ENCODE measurements at regions not wholly inside any gene's neighbourhood (a gene's known extent, or its start where the extent isn't known, plus 50 kb on each side); places are given as distances from the start of the nearest gene placed in this dataset.

DNA sequence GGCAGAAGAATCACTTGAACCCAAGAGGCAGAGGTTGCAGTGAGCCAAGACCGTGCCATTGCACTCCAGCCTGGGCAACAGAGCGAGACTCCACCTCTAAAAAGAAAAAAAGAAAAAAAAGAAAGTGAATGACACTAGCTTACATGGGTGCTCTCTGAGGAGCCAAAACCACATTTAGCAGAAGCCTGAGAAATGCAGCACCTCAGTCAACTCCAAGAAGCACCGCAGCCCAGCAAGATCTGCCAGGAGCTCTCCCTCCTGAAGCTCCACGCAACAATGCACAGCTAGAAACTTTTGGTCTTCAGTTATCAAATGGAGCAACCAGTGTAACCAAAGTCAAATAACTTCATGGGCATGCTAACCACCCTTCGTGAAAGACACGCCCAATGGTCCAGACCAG is 229.1 kb downstream of the SETD4 start:
- no peak overlapping the region for H3K27ac ChIP-seq (ENCODE audit: low read depth, low read length, poor library complexity, severe bottlenecking)
- no peaks in the 10 kb centered on the region for H3K9me2 ChIP-seq (ENCODE audit: insufficient read depth, low read length)
- H3K4me2 ChIP-seq (ENCODE audit: low read length) = no peak overlapping the region
- no TSS peak for BruUV-seq (replicated peaks)
- POLR2A ChIA-PET = no interaction called here
- no peaks in the 10 kb centered on the region for H4K20me1 ChIP-seq (ENCODE audit: insufficient read depth, low read length)
- H2AFZ ChIP-seq (ENCODE audit: low read length) = no peak overlapping the region
- no peak for DNase-seq (ENCODE audit: low spot score)
- H3K9me3 ChIP-seq (ENCODE audit: low read length) = no peaks in the 10 kb centered on the region
- no peak overlapping the region for H3K4me3 ChIP-seq (ENCODE audit: low read depth, low read length, poor library complexity, severe bottlenecking)
- no peaks in the 10 kb centered on the region for H3K79me2 ChIP-seq (ENCODE audit: insufficient read depth, low read depth, low read length)
- TF ChIP-seq EZH2phosphoT487 (IDR thresholded peaks at IDR 0.05; ENCODE audit: borderline replicate concordance, low read depth, low read length) = no peak
- TF ChIP-seq, protein P1, sequence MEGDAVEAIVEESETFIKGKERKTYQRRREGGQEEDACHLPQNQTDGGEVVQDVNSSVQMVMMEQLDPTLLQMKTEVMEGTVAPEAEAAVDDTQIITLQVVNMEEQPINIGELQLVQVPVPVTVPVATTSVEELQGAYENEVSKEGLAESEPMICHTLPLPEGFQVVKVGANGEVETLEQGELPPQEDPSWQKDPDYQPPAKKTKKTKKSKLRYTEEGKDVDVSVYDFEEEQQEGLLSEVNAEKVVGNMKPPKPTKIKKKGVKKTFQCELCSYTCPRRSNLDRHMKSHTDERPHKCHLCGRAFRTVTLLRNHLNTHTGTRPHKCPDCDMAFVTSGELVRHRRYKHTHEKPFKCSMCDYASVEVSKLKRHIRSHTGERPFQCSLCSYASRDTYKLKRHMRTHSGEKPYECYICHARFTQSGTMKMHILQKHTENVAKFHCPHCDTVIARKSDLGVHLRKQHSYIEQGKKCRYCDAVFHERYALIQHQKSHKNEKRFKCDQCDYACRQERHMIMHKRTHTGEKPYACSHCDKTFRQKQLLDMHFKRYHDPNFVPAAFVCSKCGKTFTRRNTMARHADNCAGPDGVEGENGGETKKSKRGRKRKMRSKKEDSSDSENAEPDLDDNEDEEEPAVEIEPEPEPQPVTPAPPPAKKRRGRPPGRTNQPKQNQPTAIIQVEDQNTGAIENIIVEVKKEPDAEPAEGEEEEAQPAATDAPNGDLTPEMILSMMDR (conservative IDR thresholded peaks at IDR 0.05; ENCODE audit: low read length) = no peak
- CTCF ChIA-PET (ENCODE audit: unreplicated experiment) = no interaction called here
- intact Hi-C loops (cut with micrococcal nuclease; ENCODE audit: unreplicated experiment) = no loop called here
- no peaks in the 10 kb centered on the region for H3K36me3 ChIP-seq (ENCODE audit: insufficient read depth, low read length)
- H3K4me1 ChIP-seq (ENCODE audit: insufficient read depth, low read length, poor library complexity, severe bottlenecking) = no peaks in the 10 kb centered on the region

DNA sequence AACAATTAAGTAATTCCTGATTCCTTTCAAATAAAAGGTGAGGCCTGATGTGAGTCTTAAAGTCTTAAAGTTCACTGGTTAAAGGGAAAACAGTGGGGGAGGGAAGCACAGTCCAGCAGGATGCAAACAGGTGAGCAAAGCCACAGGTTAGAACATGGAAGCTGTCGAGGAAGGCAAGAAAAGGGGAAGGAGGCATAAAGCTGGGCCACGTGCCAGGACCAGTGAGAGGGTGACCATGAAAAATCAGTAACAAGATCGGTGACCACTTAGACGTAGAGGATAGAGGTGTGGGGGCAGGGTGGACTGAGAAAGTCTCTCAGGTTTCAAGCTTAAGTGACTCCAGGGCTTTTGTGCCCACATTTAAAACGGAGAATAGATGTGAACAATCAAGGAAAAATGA is 231.3 kb downstream of the SETD4 start:
- H4K20me1 ChIP-seq (ENCODE audit: insufficient read depth, low read length) = no peaks in the 10 kb centered on the region
- H3K36me3 ChIP-seq (ENCODE audit: insufficient read depth, low read length) = no peaks in the 10 kb centered on the region
- CTCF ChIA-PET (ENCODE audit: unreplicated experiment) = no interaction called here
- no peaks in the 10 kb centered on the region for H3K4me1 ChIP-seq (ENCODE audit: insufficient read depth, low read length, poor library complexity, severe bottlenecking)
- H2AFZ ChIP-seq (ENCODE audit: low read length) = no peak overlapping the region
- no peaks in the 10 kb centered on the region for H3K9me3 ChIP-seq (ENCODE audit: low read length)
- no peak for TF ChIP-seq EZH2phosphoT487 (IDR thresholded peaks at IDR 0.05; ENCODE audit: borderline replicate concordance, low read depth, low read length)
- TF ChIP-seq, protein P1 (conservative IDR thresholded peaks at IDR 0.05; ENCODE audit: low read length) = no peak
- no peaks in the 10 kb centered on the region for H3K79me2 ChIP-seq (ENCODE audit: insufficient read depth, low read depth, low read length)
- H3K9me2 ChIP-seq (ENCODE audit: insufficient read depth, low read length) = no peaks in the 10 kb centered on the region
- H3K4me3 ChIP-seq (ENCODE audit: low read depth, low read length, poor library complexity, severe bottlenecking) = no peak overlapping the region
- DNase-seq (ENCODE audit: low spot score) = no peak
- H3K27ac ChIP-seq (ENCODE audit: low read depth, low read length, poor library complexity, severe bottlenecking) = no peak overlapping the region
- POLR2A ChIA-PET = no interaction called here
- no TSS peak for BruUV-seq (replicated peaks)
- H3K4me2 ChIP-seq (ENCODE audit: low read length) = no peak overlapping the region
- intact Hi-C loops (cut with micrococcal nuclease; ENCODE audit: unreplicated experiment) = no loop called here

GRCh38 chr21:35828161-35828560 is 232.2 kb downstream of the SETD4 start:
- no peak overlapping the region for H3K4me2 ChIP-seq (ENCODE audit: low read length)
- TF ChIP-seq, protein P1 (conservative IDR thresholded peaks at IDR 0.05; ENCODE audit: low read length) = no peak
- no peak for TF ChIP-seq EZH2phosphoT487 (IDR thresholded peaks at IDR 0.05; ENCODE audit: borderline replicate concordance, low read depth, low read length)
- H3K9me2 ChIP-seq (ENCODE audit: insufficient read depth, low read length) = no peaks in the 10 kb centered on the region
- no peak overlapping the region for H2AFZ ChIP-seq (ENCODE audit: low read length)
- H3K36me3 ChIP-seq (ENCODE audit: insufficient read depth, low read length) = no peaks in the 10 kb centered on the region
- DNase-seq (ENCODE audit: low spot score) = no peak
- BruUV-seq (replicated peaks) = no TSS peak
- no peaks in the 10 kb centered on the region for H4K20me1 ChIP-seq (ENCODE audit: insufficient read depth, low read length)
- H3K79me2 ChIP-seq (ENCODE audit: insufficient read depth, low read depth, low read length) = no peaks in the 10 kb centered on the region
- no peaks in the 10 kb centered on the region for H3K4me1 ChIP-seq (ENCODE audit: insufficient read depth, low read length, poor library complexity, severe bottlenecking)
- intact Hi-C loops (cut with micrococcal nuclease; ENCODE audit: unreplicated experiment) = no loop called here
- no peak overlapping the region for H3K4me3 ChIP-seq (ENCODE audit: low read depth, low read length, poor library complexity, severe bottlenecking)
- no peaks in the 10 kb centered on the region for H3K9me3 ChIP-seq (ENCODE audit: low read length)
- no peak overlapping the region for H3K27ac ChIP-seq (ENCODE audit: low read depth, low read length, poor library complexity, severe bottlenecking)
- ChIA-PET POLR2A (no interaction called here), CTCF (ENCODE audit: unreplicated experiment) (no interaction called here)

Measured in OCI-LY7 (cell line).